H9 (cell line): ENCODE measurements at regions not wholly inside any gene's neighbourhood (a gene's known extent, or its start where the extent isn't known, plus 50 kb on each side); places are given as distances from the start of the nearest gene placed in this dataset.
"Not testable (repeated sequence)": the region's sequence is repeated elsewhere in the genome, so short reads cannot be mapped to it uniquely, and the experiment has no call there.

Source experiments
- DNase-seq: peaks from one replicate; pipeline ENCODE4 v3.0.0-alpha.2; 2017
- H2AFZ ChIP-seq: one replicate; pipeline ENCODE4 v1.6.1; 2013; ENCODE audit warnings: mild to moderate bottlenecking, low read length, control low read depth, moderate library complexity
- H2AK5ac ChIP-seq: 2 replicates; pipeline ENCODE4 v1.6.1; 2013; ENCODE audit warnings: low read length, control low read depth, mixed read lengths; ENCODE audit not compliant: insufficient read length
- H2BK120ac ChIP-seq: one replicate; pipeline ENCODE4 v1.6.1; 2013; ENCODE audit warnings: low read depth, mild to moderate bottlenecking, low read length, control low read depth, inconsistent platforms; ENCODE audit not compliant: poor library complexity, severe bottlenecking
- H2BK12ac ChIP-seq: 2 replicates; pipeline ENCODE4 v1.6.1; 2013; ENCODE audit warnings: low read length, control low read depth, mixed read lengths, low read depth; ENCODE audit not compliant: insufficient read length
- H2BK15ac ChIP-seq: 2 replicates; pipeline ENCODE4 v1.6.1; 2013; ENCODE audit warnings: low read depth, low read length, control low read depth
- H2BK20ac ChIP-seq: one replicate; pipeline ENCODE4 v1.6.1; 2013; ENCODE audit warnings: low read depth, mild to moderate bottlenecking, low read length, control low read depth, inconsistent platforms; ENCODE audit not compliant: poor library complexity, severe bottlenecking
- H2BK5ac ChIP-seq: 2 replicates; pipeline ENCODE4 v1.6.1; 2013; ENCODE audit warnings: low read length, control low read depth, mixed read lengths; ENCODE audit not compliant: insufficient read length
- H3K14ac ChIP-seq: 2 replicates; pipeline ENCODE4 v1.6.1; 2013; ENCODE audit warnings: low read length, control low read depth; ENCODE audit not compliant: insufficient read depth
- H3K18ac ChIP-seq: 2 replicates; pipeline ENCODE4 v1.6.1; 2013; ENCODE audit warnings: low read depth, mild to moderate bottlenecking, mixed read lengths, low read length, control low read depth; ENCODE audit not compliant: insufficient read length
- H3K23ac ChIP-seq: 2 replicates; pipeline ENCODE4 v1.6.1; 2013; ENCODE audit warnings: low read length, control low read depth, mixed read lengths, low read depth; ENCODE audit not compliant: insufficient read length
- H3K23me2 ChIP-seq: 2 replicates; pipeline ENCODE4 v1.6.1; 2013; ENCODE audit warnings: low read depth, mild to moderate bottlenecking, mixed read lengths, low read length, control low read depth; ENCODE audit not compliant: insufficient read length, poor library complexity, severe bottlenecking
- H3K27ac ChIP-seq: 2 replicates; pipeline ENCODE4 v1.5.1; 2013; ENCODE audit warnings: low read length, control low read depth, mixed read lengths, low read depth; ENCODE audit not compliant: insufficient read length
- H3K27me3 ChIP-seq: 2 replicates; pipeline ENCODE4 v1.6.1; 2013; ENCODE audit warnings: low read length, control low read depth, inconsistent platforms; ENCODE audit not compliant: insufficient read depth
- H3K4ac ChIP-seq: 2 replicates; pipeline ENCODE4 v1.6.1; 2013; ENCODE audit warnings: low read depth, mild to moderate bottlenecking, control low read depth, inconsistent platforms, low read length, moderate library complexity
- H3K4me1 ChIP-seq: 2 replicates; pipeline ENCODE4 v1.6.1; 2013; ENCODE audit warnings: low read length, control low read depth, inconsistent platforms; ENCODE audit not compliant: insufficient read depth
- H3K4me2 ChIP-seq: 2 replicates; pipeline ENCODE4 v1.6.1; 2013; ENCODE audit warnings: low read length, control low read depth, mixed read lengths; ENCODE audit not compliant: insufficient read length, insufficient read depth
- H3K56ac ChIP-seq: 2 replicates; pipeline ENCODE4 v1.6.1; 2013; ENCODE audit warnings: low read depth, mild to moderate bottlenecking, mixed read lengths, low read length, control low read depth; ENCODE audit not compliant: insufficient read length
- H3K79me1 ChIP-seq: 2 replicates; pipeline ENCODE4 v1.6.1; 2013; ENCODE audit warnings: low read depth, mild to moderate bottlenecking, moderate library complexity, low read length, control low read depth, inconsistent platforms; ENCODE audit not compliant: insufficient read depth, poor library complexity, severe bottlenecking
- H3K79me2 ChIP-seq: 2 replicates; pipeline ENCODE4 v1.6.1; 2013; ENCODE audit warnings: low read length, control low read depth, inconsistent platforms; ENCODE audit not compliant: insufficient read depth
- H3K9ac ChIP-seq: 2 replicates; pipeline ENCODE4 v1.6.1; 2013; ENCODE audit warnings: low read length, control low read depth, mixed read lengths; ENCODE audit not compliant: insufficient read length; ENCODE audit errors: extremely low read depth
- H3K9me3 ChIP-seq: one replicate; pipeline ENCODE4 v1.6.1; 2013; ENCODE audit warnings: low read depth, low read length, inconsistent platforms; ENCODE audit not compliant: control insufficient read depth
- H3T11ph ChIP-seq: one replicate; pipeline ENCODE4 v1.6.1; 2013; ENCODE audit warnings: mild to moderate bottlenecking, low read length, control low read depth, inconsistent platforms
- H4K20me1 ChIP-seq: one replicate; pipeline ENCODE4 v1.6.1; 2013; ENCODE audit not compliant: control insufficient read depth, insufficient read length, insufficient read depth
- H4K5ac ChIP-seq: 2 replicates; pipeline ENCODE4 v1.6.1; 2013; ENCODE audit warnings: low read depth, mild to moderate bottlenecking, mixed read lengths, low read length, control low read depth; ENCODE audit not compliant: insufficient read length
- H4K8ac ChIP-seq: replicated peaks from 2 replicates; pipeline ENCODE4 v1.6.1; 2013; ENCODE audit warnings: low read length, control low read depth, mixed read lengths, low read depth; ENCODE audit not compliant: insufficient read length
- H4K91ac ChIP-seq: 2 replicates; pipeline ENCODE4 v1.6.1; 2013; ENCODE audit warnings: low read depth, mild to moderate bottlenecking, moderate library complexity, mixed read lengths, low read length, control low read depth; ENCODE audit not compliant: insufficient read length
- H3K27ac Mint-ChIP-seq, 3 experiments: 2 replicates in 2 of 3; 3 replicates in 1 of 3; pipeline ENCODE4 v1.8.0; 2020 to 2021; ENCODE audit warnings: mixed read lengths in 3 of 3, mild to moderate bottlenecking in 1 of 3, moderate library complexity in 1 of 3
- H3K27me3 Mint-ChIP-seq: 2 replicates; pipeline ENCODE4 v1.8.0; 2021; ENCODE audit warnings: low read depth, mild to moderate bottlenecking, moderate library complexity, mixed read lengths
- H3K36me3 Mint-ChIP-seq, 3 experiments: 2 replicates in 2 of 3; 3 replicates in 1 of 3; pipeline ENCODE4 v1.8.0; 2020 to 2021; ENCODE audit warnings: low read depth in 3 of 3, mixed read lengths in 3 of 3; ENCODE audit not compliant: insufficient read depth in 1 of 3
- H3K4me1 Mint-ChIP-seq, 2 experiments: 2 replicates each; pipeline ENCODE4 v1.8.0; 2020; ENCODE audit warnings: mixed read lengths in 2 of 2
- H3K4me3 Mint-ChIP-seq, 2 experiments: 2 replicates in 1 of 2; 3 replicates in 1 of 2; pipeline ENCODE4 v1.8.0; 2020 to 2021; ENCODE audit warnings: mild to moderate bottlenecking in 2 of 2, mixed read lengths in 2 of 2, moderate library complexity in 1 of 2
- H3K9me3 Mint-ChIP-seq, 2 experiments: 2 replicates in 1 of 2; 3 replicates in 1 of 2; pipeline ENCODE4 v1.8.0; 2020; ENCODE audit warnings: mild to moderate bottlenecking in 2 of 2, mixed read lengths in 2 of 2, moderate library complexity in 1 of 2
- WGBS: extraction: QIAGEN DNeasy Blood & Tissue Kit; methylation state at CpG from one replicate; pipeline ENCODE4 v1.1.7; 2013; ENCODE audit warnings: missing lambda C conversion rate, low lambda C conversion rate, mixed read lengths; ENCODE audit not compliant: insufficient read length; ENCODE audit errors: extremely low coverage; 5-methylcytosine and 5-hydroxymethylcytosine counted together
- TF ChIP-seq, protein P1 (sequence below): fragments of 200-600 bp; sonication (generic); conservative IDR thresholded peaks from 3 replicates; pipeline ENCODE4 v1.8.0; 2021; ENCODE audit warnings: antibody characterized with exemption, mild to moderate bottlenecking

DNA sequence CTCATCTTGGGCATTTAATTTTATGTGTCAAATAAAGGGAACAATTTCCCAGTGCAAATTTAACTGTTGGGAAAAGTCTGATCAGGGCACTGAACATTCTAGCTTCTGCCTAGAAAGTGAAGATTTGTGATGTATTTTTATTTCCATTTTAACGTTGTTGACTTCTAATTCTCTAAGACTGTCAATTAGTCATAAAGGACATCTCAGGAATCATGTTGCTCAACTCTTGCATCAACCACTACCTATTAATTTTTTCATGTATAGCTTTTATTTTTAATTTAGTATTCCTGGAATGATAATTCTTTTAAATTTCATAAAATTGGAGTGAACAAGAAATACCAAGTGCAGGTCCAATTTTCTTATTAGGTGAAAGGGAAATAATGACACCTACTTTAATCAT lies 87.9 kb upstream of the METAP2 start:
- Mint-ChIP-seq H3K4me1 (no peaks in the 10 kb centered on the region; a peak in 2 of 4 replicates), H3K27ac (no peak overlapping the region), H3K4me3 (no peak overlapping the region), H3K27me3 (no peaks in the 10 kb centered on the region; the same call in 1 of the 2 replicates), H3K36me3 (peaks cover 0 to 2% (median 0%) of the 10 kb centered on the region in 3 experiments; a peak in 2 of 7 replicates), H3K9me3 (peaks cover 5 to 7% of the 10 kb centered on the region in 2 experiments)
- H3K27me3 ChIP-seq = no peaks in the 10 kb centered on the region
- H3T11ph ChIP-seq = no peak overlapping the region
- H4K5ac ChIP-seq = no peak overlapping the region
- H3K9me3 ChIP-seq = no peaks in the 10 kb centered on the region
- no peak overlapping the region for H3K18ac ChIP-seq
- TF ChIP-seq, protein P1, sequence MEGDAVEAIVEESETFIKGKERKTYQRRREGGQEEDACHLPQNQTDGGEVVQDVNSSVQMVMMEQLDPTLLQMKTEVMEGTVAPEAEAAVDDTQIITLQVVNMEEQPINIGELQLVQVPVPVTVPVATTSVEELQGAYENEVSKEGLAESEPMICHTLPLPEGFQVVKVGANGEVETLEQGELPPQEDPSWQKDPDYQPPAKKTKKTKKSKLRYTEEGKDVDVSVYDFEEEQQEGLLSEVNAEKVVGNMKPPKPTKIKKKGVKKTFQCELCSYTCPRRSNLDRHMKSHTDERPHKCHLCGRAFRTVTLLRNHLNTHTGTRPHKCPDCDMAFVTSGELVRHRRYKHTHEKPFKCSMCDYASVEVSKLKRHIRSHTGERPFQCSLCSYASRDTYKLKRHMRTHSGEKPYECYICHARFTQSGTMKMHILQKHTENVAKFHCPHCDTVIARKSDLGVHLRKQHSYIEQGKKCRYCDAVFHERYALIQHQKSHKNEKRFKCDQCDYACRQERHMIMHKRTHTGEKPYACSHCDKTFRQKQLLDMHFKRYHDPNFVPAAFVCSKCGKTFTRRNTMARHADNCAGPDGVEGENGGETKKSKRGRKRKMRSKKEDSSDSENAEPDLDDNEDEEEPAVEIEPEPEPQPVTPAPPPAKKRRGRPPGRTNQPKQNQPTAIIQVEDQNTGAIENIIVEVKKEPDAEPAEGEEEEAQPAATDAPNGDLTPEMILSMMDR = no peak
- H3K4me1 ChIP-seq = no peaks in the 10 kb centered on the region
- no peak overlapping the region for H2BK120ac ChIP-seq
- H3K14ac ChIP-seq = no peak overlapping the region
- no peak overlapping the region for H4K8ac ChIP-seq
- no peaks in the 10 kb centered on the region for H3K79me2 ChIP-seq
- H3K23ac ChIP-seq = no peak overlapping the region
- H3K4me2 ChIP-seq = no peak overlapping the region
- no peak overlapping the region for H4K91ac ChIP-seq
- H4K20me1 ChIP-seq = no peaks in the 10 kb centered on the region
- no peak overlapping the region for H3K9ac ChIP-seq
- no peak overlapping the region for H2AK5ac ChIP-seq
- H2BK20ac ChIP-seq = no peak overlapping the region
- H2BK12ac ChIP-seq = no peak overlapping the region
- no peak overlapping the region for H2BK5ac ChIP-seq
- no peaks in the 10 kb centered on the region for H3K79me1 ChIP-seq
- no peak overlapping the region for H2AFZ ChIP-seq
- H3K56ac ChIP-seq = no peak overlapping the region
- no peak for DNase-seq
- no peak overlapping the region for H3K27ac ChIP-seq
- H3K4ac ChIP-seq = no peak overlapping the region
- H2BK15ac ChIP-seq = no peak overlapping the region
- no CpG with 5 or more reads among the region's 1 CpG for WGBS
- H3K23me2 ChIP-seq = no peaks in the 10 kb centered on the region

DNA sequence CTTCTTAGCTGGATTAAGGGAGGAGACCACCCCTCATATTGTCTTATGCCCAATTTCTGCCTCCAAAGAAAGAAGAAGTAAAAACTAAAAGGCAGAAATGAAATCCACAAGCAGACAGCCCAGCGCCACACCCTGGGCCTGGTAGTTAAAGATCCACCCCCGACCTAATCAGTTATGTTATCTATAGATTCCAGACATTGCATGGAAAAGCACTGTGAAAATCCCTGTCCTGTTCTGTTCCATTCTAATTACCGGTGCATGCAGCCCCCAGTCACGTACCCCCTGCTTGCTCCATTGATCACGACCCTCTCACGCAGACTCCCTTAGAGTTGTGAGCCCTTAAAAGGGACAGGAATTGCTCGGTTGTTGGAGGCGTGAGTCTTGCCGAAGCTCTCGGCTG lies 85.7 kb upstream of the METAP2 start:
- H3K4me3 Mint-ChIP-seq, H4K8ac ChIP-seq, H2BK5ac ChIP-seq, H4K20me1 ChIP-seq, H3K27me3 Mint-ChIP-seq, H3K56ac ChIP-seq, H3K36me3 Mint-ChIP-seq, H3K18ac ChIP-seq, H3K9ac ChIP-seq, H4K91ac ChIP-seq, H2BK120ac ChIP-seq, H3K27ac ChIP-seq, H3K23ac ChIP-seq, H3K23me2 ChIP-seq, H4K5ac ChIP-seq, H3K4me1 Mint-ChIP-seq, H3K4ac ChIP-seq, H3K4me2 ChIP-seq, H3K27ac Mint-ChIP-seq, DNase-seq, H2AFZ ChIP-seq, H3K4me1 ChIP-seq, H2AK5ac ChIP-seq, H2BK15ac ChIP-seq, H3K9me3 ChIP-seq, H2BK20ac ChIP-seq, H3K79me2 ChIP-seq, H3K14ac ChIP-seq, H3K27me3 ChIP-seq, H3T11ph ChIP-seq, H2BK12ac ChIP-seq, H3K79me1 ChIP-seq: not testable (repeated sequence)
- H3K9me3 Mint-ChIP-seq = peaks cover 23 to 26% of the 10 kb centered on the region in 2 experiments
- WGBS = no CpG with 5 or more reads among the region's 10 CpGs
